Liver (tissue), 8 donors: ENCODE measurements at regions not wholly inside any gene's neighbourhood (a gene's known extent, or its start where the extent isn't known, plus 50 kb on each side); places are given as distances from the start of the nearest gene placed in this dataset.

Experiments used
- DNase-seq: peaks from one replicate; pipeline ENCODE4 v3.0.0-alpha.2; 2017; ENCODE audit warnings: low spot score
- H3K27ac ChIP-seq, 2 donors: one replicate each; pipeline ENCODE4 v1.7.0; 2013; ENCODE audit warnings: inconsistent platforms in 2 of 2, low read length in 2 of 2, control low read depth in 1 of 2, low read depth in 1 of 2, mild to moderate bottlenecking in 1 of 2
- H3K27me3 ChIP-seq, 4 donors: one replicate each; pipeline versions ENCODE4 v1.6.1 to v1.7.0; 2013; ENCODE audit warnings: low read length in 3 of 4, inconsistent platforms in 1 of 4, mild to moderate bottlenecking in 1 of 4, moderate library complexity in 1 of 4; ENCODE audit not compliant: control insufficient read depth in 4 of 4, insufficient read depth in 4 of 4
- H3K36me3 ChIP-seq, 4 donors: one replicate each; pipeline versions ENCODE4 v1.6.1 to v1.7.0; 2013; ENCODE audit warnings: low read length in 3 of 4, mild to moderate bottlenecking in 3 of 4, low read depth in 1 of 4, moderate library complexity in 1 of 4; ENCODE audit not compliant: control insufficient read depth in 4 of 4, insufficient read depth in 3 of 4
- H3K4me1 ChIP-seq, 4 donors: one replicate each; pipeline versions ENCODE4 v1.6.1 to v1.7.0; 2013; ENCODE audit warnings: low read length in 3 of 4, mild to moderate bottlenecking in 3 of 4, moderate library complexity in 1 of 4; ENCODE audit not compliant: control insufficient read depth in 4 of 4, insufficient read depth in 4 of 4
- H3K4me3 ChIP-seq, 3 donors: one replicate each; pipeline versions ENCODE4 v1.6.1 to v1.7.0; 2013; ENCODE audit warnings: low read length in 3 of 3, control low read depth in 1 of 3, low read depth in 1 of 3, mild to moderate bottlenecking in 1 of 3
- H3K9ac ChIP-seq, 2 donors: one replicate each; pipeline ENCODE4 v1.7.0; 2013; ENCODE audit warnings: low read length in 2 of 2, mild to moderate bottlenecking in 2 of 2, moderate library complexity in 2 of 2, control low read depth in 1 of 2, low read depth in 1 of 2
- H3K9me3 ChIP-seq, 4 donors: one replicate each; pipeline versions ENCODE4 v1.6.1 to v1.7.0; 2013; ENCODE audit warnings: low read length in 3 of 4; ENCODE audit not compliant: control insufficient read depth in 4 of 4
- FOXA1 ChIP-seq: IDR thresholded peaks from 2 replicates; pipeline ENCODE4 v1.6.1; 2016; ENCODE audit warnings: antibody characterized with exemption
- FOXA2 ChIP-seq: IDR thresholded peaks from 2 replicates; pipeline ENCODE4 v1.6.1; 2016; ENCODE audit warnings: antibody characterized with exemption
- GABPA ChIP-seq, 2 donors: IDR thresholded peaks in 1 of 2; conservative IDR thresholded peaks in 1 of 2; 2 replicates each; pipeline ENCODE4 v1.6.1; 2016; ENCODE audit warnings: antibody characterized with exemption in 2 of 2, mild to moderate bottlenecking in 1 of 2, moderate library complexity in 1 of 2
- HNF4A ChIP-seq, 2 donors: conservative IDR thresholded peaks; 2 replicates each; pipeline ENCODE4 v1.6.1; 2016; ENCODE audit warnings: antibody characterized with exemption in 2 of 2, mild to moderate bottlenecking in 2 of 2
- HNF4G ChIP-seq: IDR thresholded peaks from 2 replicates; pipeline ENCODE4 v1.6.1; 2016; ENCODE audit warnings: antibody characterized with exemption
- JUND ChIP-seq, 2 donors: IDR thresholded peaks; 2 replicates each; pipeline ENCODE4 v1.6.1; 2016; ENCODE audit warnings: antibody characterized with exemption in 2 of 2
- NR2F2 ChIP-seq: IDR thresholded peaks from 2 replicates; pipeline ENCODE4 v1.6.1; 2016; ENCODE audit warnings: antibody characterized with exemption
- RXRA ChIP-seq, 2 donors: IDR thresholded peaks; 2 replicates each; pipeline ENCODE4 v1.6.1; 2017 to 2018; ENCODE audit warnings: antibody characterized with exemption in 2 of 2, mild to moderate bottlenecking in 1 of 2
- SP1 ChIP-seq: IDR thresholded peaks from 2 replicates; pipeline ENCODE4 v1.6.1; 2018; ENCODE audit warnings: antibody characterized with exemption, mild to moderate bottlenecking
- YY1 ChIP-seq: IDR thresholded peaks from 2 replicates; pipeline ENCODE4 v1.6.1; 2016; ENCODE audit warnings: antibody characterized with exemption, mild to moderate bottlenecking
- WGBS: extraction: QIAGEN DNeasy Blood & Tissue Kit; methylation state at CpG from one replicate; pipeline ENCODE4 v1.1.7; 2013; 5-methylcytosine and 5-hydroxymethylcytosine counted together
- TF ChIP-seq, protein P1 (sequence below): IDR thresholded peaks from 2 replicates; pipeline ENCODE4 v1.6.1; 2016; ENCODE audit warnings: antibody characterized with exemption
- TF ChIP-seq, protein P2 (sequence below): IDR thresholded peaks from 2 replicates; pipeline ENCODE4 v1.6.1; 2016; ENCODE audit warnings: antibody characterized with exemption
- TF ChIP-seq, protein P3 (sequence below): fragments of 150-350 bp; IDR thresholded peaks from 2 replicates; pipeline ENCODE4 v1.5.1; 2017; ENCODE audit warnings: improper control_type of control experiment, low read depth, low read length; ENCODE audit not compliant: missing input control
- TF ChIP-seq, protein P4 (sequence below): IDR thresholded peaks from 2 replicates; pipeline ENCODE4 v1.6.1; 2016; ENCODE audit warnings: antibody characterized with exemption, mild to moderate bottlenecking
- TF ChIP-seq, protein P5 (sequence below): IDR thresholded peaks from 2 replicates; pipeline ENCODE4 v1.6.1; 2016; ENCODE audit warnings: antibody characterized with exemption
- donor health status: healthy.
- donor health status: healthy.
- donor health status: healthy.
- donor health status: healthy.
- donor health status: healthy.

DNA sequence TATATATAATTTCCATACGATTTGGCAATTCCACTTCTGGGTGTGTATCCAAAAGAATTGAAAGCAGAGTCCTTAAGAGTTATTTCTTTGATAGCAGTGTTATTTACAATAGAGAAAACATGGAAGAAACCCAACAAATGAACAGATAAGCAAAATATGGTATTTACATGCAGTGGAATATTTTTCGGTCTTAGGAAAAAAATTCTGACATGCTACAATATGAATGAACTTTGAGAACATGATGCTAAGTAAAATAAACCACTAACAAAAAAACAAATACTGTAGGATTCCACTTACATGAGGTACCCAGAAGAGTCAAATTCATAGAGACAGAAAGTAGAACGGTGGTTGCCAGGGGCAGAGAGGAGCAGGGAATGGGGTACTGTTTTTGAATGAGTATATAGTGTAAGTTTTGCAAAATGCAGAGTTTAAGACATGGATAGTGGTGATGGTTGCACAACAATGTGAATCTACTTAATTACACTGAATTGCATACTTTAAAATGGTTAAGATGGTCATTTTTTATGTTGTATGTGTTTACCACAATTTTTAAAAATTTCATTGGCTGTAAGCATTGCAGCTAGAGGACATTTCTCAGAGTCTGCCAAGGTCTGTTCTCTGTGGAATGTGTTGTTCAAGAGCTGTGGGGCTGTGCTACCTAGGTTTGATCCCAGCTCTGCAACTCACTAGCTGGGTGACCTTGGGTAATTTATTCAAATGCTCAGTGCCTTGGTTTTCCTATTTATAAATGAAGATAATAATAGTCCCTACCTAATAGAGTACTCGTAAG is 122.1 kb downstream of the MEX3B start (continued):
- TF ChIP-seq, protein P1, sequence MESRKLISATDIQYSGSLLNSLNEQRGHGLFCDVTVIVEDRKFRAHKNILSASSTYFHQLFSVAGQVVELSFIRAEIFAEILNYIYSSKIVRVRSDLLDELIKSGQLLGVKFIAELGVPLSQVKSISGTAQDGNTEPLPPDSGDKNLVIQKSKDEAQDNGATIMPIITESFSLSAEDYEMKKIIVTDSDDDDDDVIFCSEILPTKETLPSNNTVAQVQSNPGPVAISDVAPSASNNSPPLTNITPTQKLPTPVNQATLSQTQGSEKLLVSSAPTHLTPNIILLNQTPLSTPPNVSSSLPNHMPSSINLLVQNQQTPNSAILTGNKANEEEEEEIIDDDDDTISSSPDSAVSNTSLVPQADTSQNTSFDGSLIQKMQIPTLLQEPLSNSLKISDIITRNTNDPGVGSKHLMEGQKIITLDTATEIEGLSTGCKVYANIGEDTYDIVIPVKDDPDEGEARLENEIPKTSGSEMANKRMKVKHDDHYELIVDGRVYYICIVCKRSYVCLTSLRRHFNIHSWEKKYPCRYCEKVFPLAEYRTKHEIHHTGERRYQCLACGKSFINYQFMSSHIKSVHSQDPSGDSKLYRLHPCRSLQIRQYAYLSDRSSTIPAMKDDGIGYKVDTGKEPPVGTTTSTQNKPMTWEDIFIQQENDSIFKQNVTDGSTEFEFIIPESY: no peak

DNA sequence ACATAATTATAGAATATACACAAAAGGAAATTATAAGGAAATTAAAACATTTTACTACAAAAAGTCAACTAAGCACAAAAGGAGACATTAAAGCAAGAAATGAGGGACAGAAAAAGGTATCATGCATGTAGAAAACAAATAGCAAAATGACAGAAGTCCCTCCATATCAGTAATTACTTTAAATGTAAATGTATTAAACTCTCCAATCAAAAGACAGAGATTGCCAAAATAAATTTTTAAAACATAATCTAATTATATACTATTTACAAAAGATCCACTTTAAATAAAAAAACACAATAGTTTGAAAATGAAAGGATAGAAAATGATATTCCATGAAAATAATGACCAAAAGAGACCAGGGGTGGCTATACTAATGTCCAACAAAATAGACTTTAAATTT is 123.7 kb downstream of the MEX3B start:
- Histone ChIP-seq H3K36me3 (no peaks in the 10 kb centered on the region), H3K4me1 (no peaks in the 10 kb centered on the region), H3K9me3 (peaks cover 0 to 10% (median 8%) of the 10 kb centered on the region in 4 donors), H3K27me3 (no peaks in the 10 kb centered on the region), H3K4me3 (no peak overlapping the region), H3K27ac (no peak overlapping the region), H3K9ac (no peak overlapping the region)
- TF ChIP-seq JUND (IDR thresholded peaks at IDR 0.05) (no peak), HNF4A (conservative IDR thresholded peaks at IDR 0.05) (no peak), GABPA (IDR thresholded peaks at IDR 0.05 in 1 of 2, conservative IDR thresholded peaks at IDR 0.05 in 1 of 2) (no peak), FOXA1 (no peak), YY1 (no peak), RXRA (IDR thresholded peaks at IDR 0.05) (no peak), NR2F2 (no peak), SP1 (no peak)
- TF ChIP-seq, protein P2, sequence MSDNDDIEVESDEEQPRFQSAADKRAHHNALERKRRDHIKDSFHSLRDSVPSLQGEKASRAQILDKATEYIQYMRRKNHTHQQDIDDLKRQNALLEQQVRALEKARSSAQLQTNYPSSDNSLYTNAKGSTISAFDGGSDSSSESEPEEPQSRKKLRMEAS: no peak
- TF ChIP-seq, protein P3, sequence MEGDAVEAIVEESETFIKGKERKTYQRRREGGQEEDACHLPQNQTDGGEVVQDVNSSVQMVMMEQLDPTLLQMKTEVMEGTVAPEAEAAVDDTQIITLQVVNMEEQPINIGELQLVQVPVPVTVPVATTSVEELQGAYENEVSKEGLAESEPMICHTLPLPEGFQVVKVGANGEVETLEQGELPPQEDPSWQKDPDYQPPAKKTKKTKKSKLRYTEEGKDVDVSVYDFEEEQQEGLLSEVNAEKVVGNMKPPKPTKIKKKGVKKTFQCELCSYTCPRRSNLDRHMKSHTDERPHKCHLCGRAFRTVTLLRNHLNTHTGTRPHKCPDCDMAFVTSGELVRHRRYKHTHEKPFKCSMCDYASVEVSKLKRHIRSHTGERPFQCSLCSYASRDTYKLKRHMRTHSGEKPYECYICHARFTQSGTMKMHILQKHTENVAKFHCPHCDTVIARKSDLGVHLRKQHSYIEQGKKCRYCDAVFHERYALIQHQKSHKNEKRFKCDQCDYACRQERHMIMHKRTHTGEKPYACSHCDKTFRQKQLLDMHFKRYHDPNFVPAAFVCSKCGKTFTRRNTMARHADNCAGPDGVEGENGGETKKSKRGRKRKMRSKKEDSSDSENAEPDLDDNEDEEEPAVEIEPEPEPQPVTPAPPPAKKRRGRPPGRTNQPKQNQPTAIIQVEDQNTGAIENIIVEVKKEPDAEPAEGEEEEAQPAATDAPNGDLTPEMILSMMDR: no peak
- TF ChIP-seq, protein P4, sequence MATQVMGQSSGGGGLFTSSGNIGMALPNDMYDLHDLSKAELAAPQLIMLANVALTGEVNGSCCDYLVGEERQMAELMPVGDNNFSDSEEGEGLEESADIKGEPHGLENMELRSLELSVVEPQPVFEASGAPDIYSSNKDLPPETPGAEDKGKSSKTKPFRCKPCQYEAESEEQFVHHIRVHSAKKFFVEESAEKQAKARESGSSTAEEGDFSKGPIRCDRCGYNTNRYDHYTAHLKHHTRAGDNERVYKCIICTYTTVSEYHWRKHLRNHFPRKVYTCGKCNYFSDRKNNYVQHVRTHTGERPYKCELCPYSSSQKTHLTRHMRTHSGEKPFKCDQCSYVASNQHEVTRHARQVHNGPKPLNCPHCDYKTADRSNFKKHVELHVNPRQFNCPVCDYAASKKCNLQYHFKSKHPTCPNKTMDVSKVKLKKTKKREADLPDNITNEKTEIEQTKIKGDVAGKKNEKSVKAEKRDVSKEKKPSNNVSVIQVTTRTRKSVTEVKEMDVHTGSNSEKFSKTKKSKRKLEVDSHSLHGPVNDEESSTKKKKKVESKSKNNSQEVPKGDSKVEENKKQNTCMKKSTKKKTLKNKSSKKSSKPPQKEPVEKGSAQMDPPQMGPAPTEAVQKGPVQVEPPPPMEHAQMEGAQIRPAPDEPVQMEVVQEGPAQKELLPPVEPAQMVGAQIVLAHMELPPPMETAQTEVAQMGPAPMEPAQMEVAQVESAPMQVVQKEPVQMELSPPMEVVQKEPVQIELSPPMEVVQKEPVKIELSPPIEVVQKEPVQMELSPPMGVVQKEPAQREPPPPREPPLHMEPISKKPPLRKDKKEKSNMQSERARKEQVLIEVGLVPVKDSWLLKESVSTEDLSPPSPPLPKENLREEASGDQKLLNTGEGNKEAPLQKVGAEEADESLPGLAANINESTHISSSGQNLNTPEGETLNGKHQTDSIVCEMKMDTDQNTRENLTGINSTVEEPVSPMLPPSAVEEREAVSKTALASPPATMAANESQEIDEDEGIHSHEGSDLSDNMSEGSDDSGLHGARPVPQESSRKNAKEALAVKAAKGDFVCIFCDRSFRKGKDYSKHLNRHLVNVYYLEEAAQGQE: no peak
- no peak for DNase-seq

DNA sequence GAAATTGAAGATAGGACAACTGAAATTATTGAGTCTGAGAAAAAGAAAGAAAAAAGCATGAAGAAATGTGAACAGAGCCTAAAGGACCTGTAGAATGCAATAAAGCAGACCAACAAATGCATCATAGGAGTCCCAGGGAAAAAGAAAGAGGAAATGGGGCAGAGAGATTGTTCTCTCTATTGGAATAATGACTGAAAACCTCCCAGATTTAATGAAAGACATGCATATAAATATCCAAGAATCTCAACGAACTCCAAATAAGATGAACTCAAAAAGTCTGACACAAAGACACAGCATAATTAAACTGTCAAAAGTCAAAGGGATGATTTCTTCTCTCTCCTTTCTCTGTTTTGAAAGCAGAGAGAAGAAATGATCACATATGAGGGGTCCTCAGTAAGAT is 124.7 kb downstream of the MEX3B start:
- DNase-seq: no peak
- no peaks in the 10 kb centered on the region for H3K36me3 ChIP-seq
- no peaks in the 10 kb centered on the region for H3K27me3 ChIP-seq
- peaks cover 0 to 13% (median 9%) of the 10 kb centered on the region in 4 donors for H3K9me3 ChIP-seq
- no peak overlapping the region for H3K27ac ChIP-seq
- 75% methylated on average over 1 of the region's 1 CpG for WGBS
- H3K4me3 ChIP-seq: no peak overlapping the region
- H3K9ac ChIP-seq: no peak overlapping the region
- no peaks in the 10 kb centered on the region for H3K4me1 ChIP-seq
- TF ChIP-seq GABPA (IDR thresholded peaks at IDR 0.05 in 1 of 2, conservative IDR thresholded peaks at IDR 0.05 in 1 of 2) (no peak), JUND (IDR thresholded peaks at IDR 0.05) (no peak), SP1 (no peak), NR2F2 (no peak), HNF4A (conservative IDR thresholded peaks at IDR 0.05) (no peak), FOXA2 (no peak), FOXA1 (no peak), HNF4G (no peak), YY1 (no peak)
- TF ChIP-seq, protein P2: no peak
- TF ChIP-seq, protein P5, sequence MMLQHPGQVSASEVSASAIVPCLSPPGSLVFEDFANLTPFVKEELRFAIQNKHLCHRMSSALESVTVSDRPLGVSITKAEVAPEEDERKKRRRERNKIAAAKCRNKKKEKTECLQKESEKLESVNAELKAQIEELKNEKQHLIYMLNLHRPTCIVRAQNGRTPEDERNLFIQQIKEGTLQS: no peak
- TF ChIP-seq, protein P1: no peak
